Stimulated activated CD4-positive, alpha-beta T cell treated with anti-CD3 and anti-CD28 coated beads, TNF-alpha, amount 100 ng/mL, for 4 hours (primary cell): ENCODE measurements at regions not wholly inside any gene's neighbourhood (a gene's known extent, or its start where the extent isn't known, plus 50 kb on each side); places are given as distances from the start of the nearest gene placed in this dataset.
"Not testable (repeated sequence)": the region's sequence is repeated elsewhere in the genome, so short reads cannot be mapped to it uniquely, and the experiment has no call there.

Experiments
- DNase-seq, 3 experiments: peaks; one replicate each; pipeline ENCODE4 v3.0.0-alpha.2; 2020; ENCODE audit warnings: low read depth in 3 of 3

DNA sequence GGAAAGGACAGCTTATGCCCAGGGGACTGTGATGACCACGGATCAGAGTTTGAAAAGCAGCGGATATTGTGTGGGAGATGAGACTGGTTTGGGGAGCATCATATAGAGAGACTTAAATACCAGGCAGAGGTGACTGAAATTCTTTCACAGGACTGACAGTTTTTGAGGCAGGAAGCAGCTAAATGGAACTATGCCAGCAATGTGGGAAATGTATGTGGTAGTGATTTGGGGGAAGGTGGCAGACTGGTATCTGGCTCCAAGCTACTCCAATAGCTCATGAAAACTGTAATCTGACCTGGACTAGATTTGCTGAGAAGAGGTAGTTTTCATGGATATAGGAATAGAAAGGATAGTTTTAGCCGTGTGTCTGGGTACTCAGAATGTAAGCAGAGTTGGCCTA is 592.6 kb downstream of the REEP3 start:
- DNase-seq = no peak

DNA sequence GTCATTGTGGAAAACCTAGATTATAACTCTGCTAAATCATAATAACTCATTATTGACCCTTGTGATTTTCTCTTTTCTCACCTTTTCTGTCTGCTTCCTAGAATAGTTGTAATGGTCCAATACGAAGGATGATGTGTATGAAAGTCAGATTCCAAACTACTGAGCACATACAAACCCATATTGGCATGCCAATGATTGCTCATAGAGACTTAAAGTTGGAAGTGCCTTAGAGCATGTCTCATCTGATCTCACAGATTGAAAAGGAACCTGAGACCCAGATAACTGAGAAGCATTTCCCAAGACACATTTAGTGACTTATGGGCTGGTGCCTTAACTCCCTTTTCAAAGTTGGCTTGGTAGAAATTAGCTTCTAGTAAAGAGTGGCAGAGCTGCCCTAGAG is 594.3 kb downstream of the REEP3 start:
- no peak for DNase-seq

DNA sequence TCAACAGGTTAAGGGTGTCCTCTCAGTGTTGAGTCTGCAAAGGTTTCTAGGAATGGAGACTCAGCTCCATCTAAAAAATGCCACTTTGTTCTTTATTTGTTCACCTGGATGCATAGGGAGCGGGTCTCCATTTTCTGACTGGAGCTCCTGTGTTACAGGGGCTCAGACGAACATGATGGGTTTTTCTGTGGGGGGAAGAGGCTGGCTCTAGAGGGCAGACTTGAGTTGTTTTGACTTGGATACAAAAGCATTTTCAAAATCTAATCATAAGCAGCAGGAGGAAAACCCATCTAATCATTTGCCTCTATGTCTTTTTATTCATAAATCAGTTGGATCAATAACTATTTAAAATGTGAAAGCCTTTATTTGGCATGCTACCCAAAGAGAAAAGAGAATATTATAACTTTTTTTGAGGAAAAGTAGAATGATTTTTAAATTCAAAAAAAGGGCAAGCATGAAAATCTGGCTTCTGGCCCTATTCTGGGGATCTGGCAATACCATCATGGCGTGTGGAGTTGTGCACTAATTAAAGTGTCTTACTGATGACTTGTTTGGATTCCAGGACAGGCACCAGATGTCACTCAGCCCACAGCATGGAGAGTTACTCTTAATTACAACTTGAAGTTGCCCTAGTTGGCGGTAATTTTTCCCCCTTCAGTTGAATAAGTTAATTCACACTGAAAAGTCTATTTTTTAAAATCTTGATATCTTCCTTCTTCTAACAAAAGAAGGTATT is 594.9 kb downstream of the REEP3 start:
- no peak for DNase-seq

DNA sequence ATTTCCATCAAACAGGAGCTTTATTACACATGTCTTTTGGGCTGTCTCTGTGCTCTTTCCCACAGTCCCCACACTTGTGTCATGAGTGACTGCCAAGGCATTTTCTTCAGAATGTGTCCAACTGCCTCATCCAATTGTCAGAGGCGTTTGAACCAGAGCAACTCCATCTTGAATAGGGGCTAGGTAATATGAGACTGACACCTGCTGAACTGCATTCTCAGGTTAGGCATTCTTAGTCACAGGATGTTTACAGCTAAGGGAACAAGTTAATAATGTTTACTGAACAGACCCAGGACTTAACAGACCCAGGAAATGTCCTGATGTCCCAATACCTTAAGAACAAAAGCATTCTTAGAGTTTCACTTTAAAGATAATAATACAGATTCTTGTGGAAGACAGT is 595.5 kb downstream of the REEP3 start:
- DNase-seq = no peak

DNA sequence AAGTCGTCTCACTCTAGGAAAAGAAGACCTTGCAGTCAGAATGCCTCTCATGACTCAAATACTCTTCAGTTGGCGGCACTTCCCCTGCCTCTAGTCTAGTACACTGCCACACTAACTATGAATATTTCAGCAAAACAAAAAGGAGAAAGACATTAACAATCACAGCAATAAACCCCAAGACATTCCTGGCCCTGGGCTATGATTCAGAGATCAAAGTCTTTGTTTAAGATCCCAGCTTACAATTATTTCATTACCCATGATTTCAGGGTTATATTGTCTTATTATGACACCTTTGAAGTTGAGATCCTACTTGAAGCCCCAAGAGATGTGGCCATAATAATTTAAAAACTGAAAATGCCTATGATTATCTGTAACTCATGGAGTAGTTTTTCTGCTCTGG is 597.5 kb downstream of the REEP3 start:
- no peak for DNase-seq

DNA sequence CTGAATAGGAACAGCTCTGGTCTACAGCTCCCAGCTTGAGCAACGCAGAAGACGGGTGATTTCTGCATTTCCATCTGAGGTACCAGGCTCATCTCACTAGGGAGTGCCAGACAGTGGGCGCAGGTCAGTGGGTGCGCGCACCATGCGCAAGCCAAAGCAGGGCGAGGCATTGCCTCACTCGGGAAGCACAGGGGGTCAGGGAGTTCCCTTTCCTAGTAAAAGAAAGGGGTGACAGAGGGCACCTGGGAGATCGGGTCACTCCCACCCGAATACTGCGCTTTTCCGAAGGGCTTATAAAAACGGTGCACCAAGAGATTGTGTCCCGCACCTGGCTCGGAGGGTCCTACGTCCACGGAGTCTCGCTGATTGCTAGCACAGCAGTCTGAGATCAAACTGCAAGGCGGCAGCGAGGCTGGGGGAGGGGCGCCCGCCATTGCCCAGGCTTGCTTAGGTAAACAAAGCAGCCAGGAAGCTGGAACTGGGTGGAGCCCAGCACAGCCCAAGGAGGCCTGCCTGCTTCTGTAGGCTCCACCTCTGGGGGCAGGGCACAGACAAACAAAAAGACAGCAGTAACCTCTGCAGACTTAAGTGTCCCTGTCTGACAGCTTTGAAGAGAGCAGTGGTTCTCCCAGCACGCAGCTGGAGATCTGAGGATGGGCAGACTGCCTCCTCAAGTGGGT is 599.2 kb downstream of the REEP3 start:
- not testable (repeated sequence) for DNase-seq

DNA sequence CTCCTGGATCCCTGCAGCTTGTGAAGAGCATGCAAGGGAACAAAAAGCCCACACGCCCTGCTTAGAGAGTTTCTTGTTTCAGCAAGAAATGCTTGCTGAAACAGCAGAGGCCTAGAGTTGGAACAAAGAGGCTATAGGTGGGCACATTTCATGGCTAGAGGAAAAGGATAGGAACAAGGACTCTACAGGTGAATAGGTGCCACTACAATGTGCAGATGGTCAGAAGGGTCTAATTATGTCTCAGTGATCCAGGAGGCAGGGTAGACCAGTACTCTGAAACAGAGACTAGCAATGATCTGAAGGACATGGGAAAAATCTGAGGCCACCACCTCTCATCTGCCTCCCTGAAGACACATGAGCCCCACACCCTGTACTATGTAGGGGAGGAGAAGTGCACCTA is 609.0 kb downstream of the REEP3 start:
- no peak for DNase-seq

DNA sequence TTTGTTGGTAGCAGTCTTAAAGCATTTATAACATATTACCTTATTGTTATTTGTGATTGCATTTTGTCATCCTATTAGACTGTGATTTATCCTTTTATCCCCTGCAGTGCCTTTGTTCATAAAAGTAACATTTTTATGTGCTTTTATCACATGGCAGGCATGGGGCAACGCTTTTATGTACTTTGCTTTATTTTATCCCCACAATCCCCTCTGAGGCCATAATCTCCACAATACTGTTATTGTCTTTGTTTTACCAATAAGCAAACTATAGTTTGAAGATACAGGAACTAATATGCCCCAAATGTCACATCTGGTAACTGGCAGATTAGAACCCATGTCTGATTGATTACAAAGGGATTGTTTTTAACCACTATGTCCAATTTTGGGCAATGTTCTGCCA is 613.5 kb downstream of the REEP3 start:
- DNase-seq = no peak

DNA sequence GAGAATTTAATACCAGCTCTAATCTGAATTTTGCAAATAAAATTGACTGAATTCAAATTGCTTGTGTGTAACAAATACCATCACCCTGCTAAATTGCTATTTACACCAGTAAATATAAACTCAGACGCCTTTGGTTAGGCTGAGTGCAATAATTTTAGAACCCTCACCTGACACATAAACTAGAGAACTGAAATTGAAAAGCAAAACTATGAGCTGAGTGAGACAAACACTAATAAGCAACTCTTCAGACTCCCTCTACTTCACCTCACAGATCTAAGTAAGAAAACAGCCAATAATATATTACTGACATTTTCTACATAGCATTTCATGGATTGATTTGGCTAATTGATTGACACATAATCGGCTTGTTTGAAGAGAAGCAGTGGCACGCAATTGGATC is 621.2 kb downstream of the REEP3 start:
- no peak for DNase-seq

DNA sequence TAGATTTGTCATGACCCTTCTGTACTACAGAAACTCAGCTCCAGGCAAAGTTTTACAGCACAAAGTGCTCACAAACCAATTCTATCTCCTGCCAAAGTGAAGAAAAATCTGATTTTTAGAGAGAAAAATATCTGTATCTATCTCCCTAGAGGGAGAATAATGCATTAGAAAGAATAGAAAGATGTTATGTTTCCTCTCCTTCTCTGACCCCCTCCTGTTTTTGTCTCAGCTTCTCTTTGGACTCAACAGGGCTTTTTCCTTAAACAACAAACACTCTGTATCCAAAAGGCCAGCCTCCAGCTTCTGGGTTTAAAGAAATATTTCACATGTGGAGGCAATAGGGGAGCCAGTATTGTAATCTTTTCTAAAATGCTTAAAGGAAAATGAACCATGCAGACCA is 627.4 kb downstream of the REEP3 start:
- no peak for DNase-seq

DNA sequence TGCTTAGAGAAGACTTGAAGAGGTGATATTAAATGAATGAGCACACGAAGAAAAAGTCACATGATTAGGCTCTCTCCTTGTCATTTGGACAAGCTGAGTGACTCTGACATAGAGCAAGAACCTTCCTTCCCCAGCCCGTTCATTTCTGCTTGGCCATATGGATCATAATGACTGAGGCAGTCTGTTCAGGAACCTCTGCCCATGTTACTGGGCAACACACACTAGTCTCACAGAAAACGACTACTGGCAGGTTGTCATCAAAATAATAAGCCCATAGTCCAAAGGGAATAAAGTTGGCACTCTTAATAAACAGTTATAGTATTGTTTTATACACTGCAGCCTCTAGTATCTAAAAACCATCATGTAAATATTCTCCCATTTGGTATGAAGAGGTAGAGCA is 635.0 kb downstream of the REEP3 start:
- no peak for DNase-seq

DNA sequence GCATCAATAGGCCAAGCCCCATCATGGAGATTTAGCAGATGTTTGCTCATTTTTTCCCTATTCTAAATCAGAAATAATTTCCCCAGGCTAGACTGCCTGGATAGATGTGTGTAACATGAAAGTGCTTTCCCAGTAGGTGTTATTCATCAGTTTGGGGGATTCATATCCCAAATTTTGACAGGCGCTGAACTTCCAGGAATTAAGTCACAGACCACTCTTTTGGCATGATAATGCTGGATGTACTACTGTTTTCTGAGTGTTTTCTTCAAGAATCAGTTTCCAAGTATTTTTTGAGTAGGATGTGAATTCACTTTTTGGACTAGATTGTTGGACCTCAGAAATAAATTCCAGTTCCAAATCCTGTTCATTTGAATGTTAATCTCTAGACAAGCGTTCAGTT is 637.4 kb downstream of the REEP3 start:
- DNase-seq = no peak

DNA sequence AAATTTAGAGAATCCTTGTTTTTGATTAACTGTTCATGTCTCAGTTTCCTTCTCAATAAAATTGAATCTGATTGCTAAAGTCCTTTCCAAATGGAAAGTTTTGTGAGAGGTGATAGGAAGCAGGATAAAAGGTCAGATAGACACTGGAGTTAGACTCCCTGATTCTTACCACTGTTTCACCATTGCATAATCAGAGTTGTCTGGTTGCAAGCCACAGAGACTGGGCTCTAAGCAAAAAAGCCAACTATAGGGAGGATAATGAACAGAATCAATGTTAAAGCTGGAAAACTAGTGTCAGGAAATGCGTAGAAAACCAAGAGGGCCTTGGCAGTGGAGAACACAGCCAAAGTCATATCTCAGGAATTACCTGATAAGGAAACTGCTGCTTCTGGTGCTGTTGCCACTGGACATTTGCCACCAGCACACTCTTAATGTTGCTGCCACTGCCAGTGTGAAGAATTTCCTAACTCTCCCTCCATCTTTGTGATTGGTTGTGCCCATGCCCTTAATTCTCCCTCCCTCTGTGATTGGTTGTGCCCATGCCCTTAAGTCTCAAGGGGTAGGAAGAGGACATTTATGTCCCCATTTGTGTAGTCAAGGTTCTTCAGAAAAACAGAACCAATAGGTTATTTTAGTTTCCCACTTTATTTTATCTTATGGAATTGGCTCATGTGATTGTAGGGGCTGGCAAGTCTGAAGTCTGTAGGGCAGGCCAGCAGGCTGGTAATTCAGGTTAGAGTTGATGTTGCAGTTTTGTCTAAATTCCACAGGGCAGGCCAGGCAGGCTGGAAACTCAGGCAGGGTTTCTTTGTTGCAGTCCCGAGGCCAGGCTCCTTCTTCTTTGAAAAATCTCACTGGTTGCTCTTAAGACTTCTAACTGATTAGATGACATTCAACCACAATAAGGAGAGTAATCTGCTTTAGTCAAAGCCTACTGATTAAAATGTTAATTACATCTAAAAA is 639.0 kb downstream of the REEP3 start:
- DNase-seq = no peak

DNA sequence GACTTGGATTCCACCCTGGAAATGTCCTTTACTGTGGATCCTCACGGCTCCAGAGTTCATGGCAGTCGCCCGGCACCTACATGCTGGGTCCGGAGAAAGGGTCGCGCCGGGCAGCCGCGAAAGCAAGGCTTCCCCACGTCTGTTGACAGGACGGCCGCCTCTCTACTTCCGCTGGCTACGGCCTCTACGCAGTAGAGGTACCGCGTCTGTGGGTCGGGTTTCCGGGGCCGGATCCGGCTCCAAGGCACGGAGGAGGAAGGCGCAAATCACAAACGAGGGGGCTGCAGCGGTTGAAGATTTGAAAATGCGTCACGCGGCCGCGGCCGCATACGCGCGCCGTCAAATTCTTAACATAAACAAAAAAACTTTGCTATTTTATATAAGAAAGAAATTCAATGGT is 649.6 kb downstream of the REEP3 start:
- DNase-seq = no peak

DNA sequence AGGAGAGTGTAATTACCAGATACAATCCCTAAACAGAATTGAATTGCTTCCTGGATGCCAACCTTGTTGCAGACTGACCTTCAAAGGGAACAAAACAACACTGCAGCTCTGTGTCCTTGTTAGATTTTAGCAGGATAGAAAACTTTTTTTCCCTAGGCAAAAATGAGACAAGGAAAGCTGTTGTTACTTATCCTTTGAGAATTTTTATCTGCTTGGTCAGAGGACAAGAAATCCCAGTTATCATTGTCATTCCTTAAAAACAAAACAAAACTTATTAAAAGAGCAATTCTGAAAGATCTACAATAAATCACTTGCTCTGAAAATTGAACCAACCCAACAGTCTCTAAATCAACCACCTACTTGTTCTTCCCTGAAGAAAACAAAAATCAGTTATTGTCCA is 652.6 kb downstream of the REEP3 start:
- no peak for DNase-seq

DNA sequence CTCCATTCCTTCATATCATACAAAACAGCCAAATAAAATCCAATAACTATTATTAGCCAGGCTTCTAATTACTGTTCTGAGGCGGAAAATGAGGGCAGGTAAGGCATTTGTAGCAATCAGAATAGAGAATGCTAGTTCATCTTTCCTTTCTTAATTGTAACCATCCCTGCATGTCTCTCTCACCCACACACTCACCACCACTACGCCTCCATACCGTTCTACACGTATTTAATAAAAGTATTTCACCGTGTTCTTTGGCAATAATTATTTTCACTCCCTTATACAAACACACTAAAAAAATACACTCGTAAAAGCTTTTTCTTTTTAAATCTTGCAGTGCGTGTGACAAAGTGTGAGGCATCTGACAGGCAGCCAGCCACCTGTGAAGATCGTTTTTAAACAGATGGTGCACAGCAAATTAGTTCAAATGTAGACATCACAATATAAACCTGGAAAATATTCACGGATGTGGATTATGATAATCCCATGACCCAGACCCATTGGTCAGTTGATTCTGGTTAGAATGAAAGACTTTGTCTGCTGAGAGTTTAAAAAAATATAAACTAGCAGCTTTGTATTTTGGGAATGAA is 653.6 kb downstream of the REEP3 start:
- DNase-seq = no peak

DNA sequence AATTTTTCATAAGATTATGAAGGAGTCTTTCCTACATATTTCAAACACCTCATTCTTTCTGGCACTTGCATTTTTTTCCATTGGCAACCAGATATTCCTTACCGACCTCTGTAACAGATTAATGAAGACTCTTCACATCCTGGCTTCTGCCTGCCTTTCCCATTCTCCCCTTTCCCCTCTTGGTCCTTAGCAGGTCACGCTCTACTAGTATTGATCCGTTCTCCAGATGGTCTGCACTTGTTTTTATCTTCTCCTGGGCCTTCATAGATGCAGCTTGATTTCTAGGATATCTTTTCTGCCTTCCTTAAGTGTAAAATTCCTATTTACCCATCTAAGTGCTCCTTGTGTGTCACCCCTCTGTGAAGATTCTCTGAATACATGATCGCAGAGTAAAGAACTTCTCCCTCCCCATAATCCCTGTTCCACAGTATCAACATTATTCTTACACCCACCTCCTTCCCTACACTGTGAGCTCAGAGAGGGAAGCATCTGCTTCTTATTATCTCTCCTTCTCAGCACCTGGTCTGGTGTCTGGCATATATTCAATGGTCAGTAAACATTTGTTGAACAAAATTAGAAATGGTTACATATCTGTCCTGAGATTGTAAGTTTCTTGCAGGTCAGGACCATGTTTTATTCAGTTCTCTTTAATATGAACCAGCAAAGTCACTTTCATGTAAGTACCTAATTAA is 654.2 kb downstream of the REEP3 start:
- DNase-seq = no peak

DNA sequence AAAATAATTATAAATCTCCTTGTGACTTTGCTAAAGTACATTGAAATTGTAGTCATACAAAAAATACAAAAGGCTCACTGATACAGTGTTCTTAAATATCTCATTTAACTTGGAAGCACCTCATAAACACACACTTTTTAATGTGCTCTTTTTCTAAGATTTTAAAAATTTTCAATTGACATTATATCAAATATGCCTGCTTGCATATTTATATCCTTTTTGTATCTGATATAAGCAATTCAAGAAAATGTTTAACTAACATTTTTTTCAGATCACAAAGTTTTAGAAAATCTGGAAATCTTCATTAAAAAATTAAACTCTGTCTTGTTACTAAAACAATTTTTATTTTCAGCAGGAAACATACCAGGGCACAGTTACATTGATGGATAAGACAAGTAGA is 661.5 kb downstream of the REEP3 start:
- no peak for DNase-seq

DNA sequence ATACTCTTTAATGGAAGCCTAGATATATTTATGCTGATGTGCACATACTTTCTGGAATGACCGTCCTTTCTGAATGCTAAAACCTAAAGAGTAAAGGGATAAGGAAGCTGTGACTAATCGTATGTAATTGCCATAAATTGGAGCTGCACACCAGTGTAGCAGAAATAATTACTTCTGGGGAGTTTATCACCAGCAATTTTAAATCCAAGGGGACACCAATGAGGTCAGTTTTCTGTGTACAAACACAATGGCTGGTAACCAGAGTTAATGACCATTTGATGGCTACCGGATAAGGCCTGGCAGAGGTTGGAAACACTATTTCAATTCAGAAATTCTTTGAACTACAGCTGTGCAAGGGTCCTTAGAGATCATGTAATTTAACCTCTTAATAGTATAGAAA is 670.1 kb downstream of the REEP3 start:
- no peak for DNase-seq

DNA sequence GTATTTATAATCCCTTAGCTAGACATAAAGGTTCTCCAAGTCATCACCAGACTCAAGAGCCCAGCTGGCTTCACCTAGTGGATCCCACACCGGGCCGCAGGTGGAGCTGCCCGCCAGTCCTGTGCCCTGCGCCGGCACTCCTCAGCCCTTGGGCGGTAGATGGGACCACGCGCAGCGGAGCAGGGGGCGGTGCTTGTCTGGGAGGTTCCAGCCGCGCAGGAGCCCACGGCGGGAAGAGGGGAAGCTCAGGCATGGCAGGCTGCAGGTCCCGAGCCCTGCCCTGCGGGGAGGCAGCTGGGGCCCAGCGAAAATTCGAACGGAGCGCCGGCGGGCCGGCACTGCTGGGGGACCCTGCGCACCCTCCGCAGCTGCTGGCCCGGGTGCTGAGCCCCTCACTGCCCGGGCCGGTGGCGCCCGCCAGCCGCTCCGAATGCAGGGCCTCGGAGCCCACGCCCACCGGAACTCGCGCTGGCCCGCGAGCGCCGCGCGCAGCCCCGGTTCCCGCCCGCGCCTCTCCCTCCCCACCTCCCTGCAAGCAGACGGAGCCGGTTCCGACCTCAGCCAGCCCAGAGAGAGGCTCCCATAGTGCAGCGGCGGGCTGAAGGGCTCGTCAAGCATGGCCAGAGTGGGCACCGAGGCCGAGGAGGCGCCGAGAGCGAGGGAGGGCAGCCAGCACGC is 675.6 kb downstream of the REEP3 start:
- no peak for DNase-seq

DNA sequence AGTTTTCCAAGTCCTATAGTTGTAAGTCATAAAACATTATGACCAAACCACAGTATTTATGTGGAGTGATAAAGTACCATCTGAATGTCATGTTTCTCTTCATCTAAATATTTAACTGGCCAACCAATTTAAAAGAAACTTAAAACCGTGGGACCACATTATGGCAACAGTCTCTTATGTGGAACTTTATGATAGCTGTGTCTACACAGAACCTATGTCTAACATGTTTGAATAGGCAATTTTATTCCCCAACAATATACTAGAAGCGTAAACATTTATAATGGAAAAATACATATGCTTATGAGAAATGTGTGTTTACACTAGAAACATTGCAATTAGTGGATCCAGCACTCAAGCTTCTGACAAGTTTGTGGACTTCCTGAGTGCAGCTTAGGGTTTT is 680.7 kb downstream of the REEP3 start:
- no peak for DNase-seq
